H1 (cell line): ENCODE measurements at regions not wholly inside any gene's neighbourhood (a gene's known extent, or its start where the extent isn't known, plus 50 kb on each side); places are given as distances from the start of the nearest gene placed in this dataset.

Source experiments
- CTCF ChIA-PET: fragments of 300-600 bp; sonication (Branson Sonifier 250); formaldehyde crosslinking; loops from one replicate; lab custom pipeline; 2021; ENCODE audit not compliant: partially characterized antibody; lab: Charles Lee
- POLR2A ChIA-PET: fragments of 300-600 bp; sonication (Branson Sonifier 250); formaldehyde crosslinking; loops from one replicate; lab custom pipeline; 2021; ENCODE audit warnings: inconsistent platforms; ENCODE audit not compliant: partially characterized antibody; lab: Charles Lee
- DNase-seq, 2 experiments: peaks; one replicate each; pipeline versions ENCODE4 v3.0.0 to v3.0.0-alpha.2; 2010 to 2022; ENCODE audit warnings: low spot score in 2 of 2, low read depth in 1 of 2, mixed read lengths in 1 of 2
- FAIRE-seq: peaks from 2 replicates; lab custom pipeline; 2011; peaks lifted over from hg19 to GRCh38; lab: Jason Lieb, UNC
- H2AFZ ChIP-seq: 2 replicates; pipeline ENCODE4 v1.8.1; 2012; ENCODE audit warnings: low read length, inconsistent platforms
- H2AK5ac ChIP-seq: 2 replicates; pipeline ENCODE4 v1.6.1; 2013; ENCODE audit warnings: low read depth, low read length
- H2BK120ac ChIP-seq: replicated peaks from 2 replicates; pipeline ENCODE3; 2013; ENCODE audit warnings: low read depth, low read length, inconsistent platforms
- H2BK12ac ChIP-seq: 2 replicates; pipeline ENCODE4 v1.6.1; 2013; ENCODE audit warnings: low read depth, low read length
- H2BK15ac ChIP-seq: 2 replicates; pipeline ENCODE4 v1.6.1; 2013; ENCODE audit warnings: low read length
- H2BK20ac ChIP-seq: 2 replicates; pipeline ENCODE4 v1.6.1; 2013; ENCODE audit warnings: low read length
- H2BK5ac ChIP-seq: 2 replicates; pipeline ENCODE4 v1.6.1; 2013; ENCODE audit warnings: low read depth, low read length
- H3K14ac ChIP-seq: 2 replicates; pipeline ENCODE4 v1.6.1; 2013; ENCODE audit warnings: inconsistent platforms; ENCODE audit not compliant: insufficient read length
- H3K18ac ChIP-seq: 2 replicates; pipeline ENCODE4 v1.6.1; 2013; ENCODE audit warnings: low read length; ENCODE audit errors: extremely low read depth
- H3K23ac ChIP-seq: 2 replicates; pipeline ENCODE4 v1.6.1; 2013; ENCODE audit warnings: inconsistent platforms; ENCODE audit not compliant: insufficient read length
- H3K23me2 ChIP-seq: 2 replicates; pipeline ENCODE4 v1.6.1; 2013; ENCODE audit warnings: low read depth, low read length
- H3K27ac ChIP-seq: 2 replicates; pipeline ENCODE4 v1.6.1; 2011; ENCODE audit warnings: low read depth, low read length, inconsistent platforms
- H3K27me3 ChIP-seq, 4 experiments: replicated peaks in 1 of 4; 1 replicate in 1 of 4; 2 replicates in 3 of 4; pipeline versions ENCODE4 v1.6.1 to v1.8.1; 2011 to 2013; ENCODE audit warnings: low read length in 3 of 4, mild to moderate bottlenecking in 3 of 4, inconsistent platforms in 2 of 4, mixed read lengths in 2 of 4, moderate library complexity in 1 of 4; ENCODE audit not compliant: control insufficient read depth in 3 of 4, insufficient read depth in 3 of 4; ENCODE audit errors: extremely low read depth in 1 of 4
- H3K36me3 ChIP-seq, 4 experiments: 2 replicates each; pipeline versions ENCODE4 v1.6.1 to v1.8.1; 2011 to 2013; ENCODE audit warnings: mild to moderate bottlenecking in 4 of 4, low read length in 3 of 4, moderate library complexity in 2 of 4, control low read depth in 1 of 4, inconsistent platforms in 1 of 4; ENCODE audit not compliant: insufficient read depth in 4 of 4, control insufficient read depth in 2 of 4
- H3K4ac ChIP-seq: replicated peaks from 2 replicates; pipeline ENCODE3; 2013; ENCODE audit warnings: low read length, low read depth, mixed read lengths, inconsistent platforms; ENCODE audit not compliant: insufficient read length
- H3K4me1 ChIP-seq, 4 experiments: replicated peaks in 1 of 4; 1 replicate in 1 of 4; 2 replicates in 3 of 4; pipeline versions ENCODE4 v1.6.1 to v1.8.1; 2011 to 2013; ENCODE audit warnings: low read length in 3 of 4, inconsistent platforms in 2 of 4, mixed read lengths in 1 of 4; ENCODE audit not compliant: insufficient read depth in 4 of 4, control insufficient read depth in 3 of 4
- H3K4me2 ChIP-seq, 2 experiments: 2 replicates each; pipeline versions ENCODE4 v1.6.1 to v1.8.1; 2011 to 2013; ENCODE audit warnings: low read depth in 2 of 2, low read length in 2 of 2, control low read depth in 1 of 2, inconsistent platforms in 1 of 2, mild to moderate bottlenecking in 1 of 2; ENCODE audit not compliant: insufficient read depth in 1 of 2
- H3K4me3 ChIP-seq, 4 experiments: fragments of 200-600, 300-600 bp in 1 of 4; sonication (generic), shearing (Covaris generic), sonication (Bioruptor Twin) in 1 of 4; 2 replicates each; pipeline versions ENCODE4 v1.5.1 to v1.8.1; 2011 to 2016; ENCODE audit warnings: low read length in 4 of 4, low read depth in 3 of 4, control low read depth in 2 of 4, inconsistent platforms in 2 of 4, mild to moderate bottlenecking in 2 of 4, mixed read lengths in 1 of 4, moderate library complexity in 1 of 4; ENCODE audit not compliant: insufficient read depth in 2 of 4; ENCODE audit errors: extremely low read depth in 1 of 4
- H3K56ac ChIP-seq: replicated peaks from 2 replicates; pipeline ENCODE3; 2013; ENCODE audit warnings: low read depth, mild to moderate bottlenecking, mixed read lengths, low read length, inconsistent platforms; ENCODE audit not compliant: insufficient read length
- H3K79me1 ChIP-seq: 2 replicates; pipeline ENCODE4 v1.6.1; 2013; ENCODE audit warnings: low read depth, low read length, control low read depth
- H3K79me2 ChIP-seq, 2 experiments: 2 replicates each; pipeline versions ENCODE4 v1.6.1 to v1.8.1; 2012 to 2013; ENCODE audit warnings: low read length in 2 of 2, mild to moderate bottlenecking in 2 of 2, inconsistent platforms in 1 of 2; ENCODE audit not compliant: insufficient read depth in 2 of 2, control insufficient read depth in 1 of 2
- H3K9ac ChIP-seq, 4 experiments: replicated peaks in 1 of 4; 1 replicate in 1 of 4; 2 replicates in 3 of 4; pipeline versions ENCODE4 v1.6.1 to v1.8.1; 2011 to 2013; ENCODE audit warnings: low read depth in 3 of 4, low read length in 3 of 4, control low read depth in 2 of 4, mild to moderate bottlenecking in 2 of 4, moderate library complexity in 2 of 4, inconsistent platforms in 1 of 4; ENCODE audit errors: extremely low read depth in 1 of 4
- H3K9me3 ChIP-seq, 2 experiments: 2 replicates each; pipeline versions ENCODE4 v1.6.1 to v1.8.1; 2012 to 2013; ENCODE audit warnings: mild to moderate bottlenecking in 2 of 2, moderate library complexity in 2 of 2, control low read depth in 1 of 2, inconsistent platforms in 1 of 2, low read depth in 1 of 2, low read length in 1 of 2, mixed read lengths in 1 of 2; ENCODE audit not compliant: insufficient read depth in 2 of 2
- H4K20me1 ChIP-seq, 2 experiments: replicated peaks in 1 of 2; 2 replicates each; pipeline versions ENCODE3 to v1.8.1; 2011 to 2013; ENCODE audit warnings: inconsistent platforms in 2 of 2, low read length in 2 of 2, mild to moderate bottlenecking in 1 of 2; ENCODE audit not compliant: insufficient read depth in 2 of 2, control insufficient read depth in 1 of 2
- H4K5ac ChIP-seq: 2 replicates; pipeline ENCODE4 v1.6.1; 2013; ENCODE audit warnings: low read length, low read depth, mixed read lengths, inconsistent platforms; ENCODE audit not compliant: insufficient read length
- H4K8ac ChIP-seq: 2 replicates; pipeline ENCODE4 v1.8.0; 2013; ENCODE audit warnings: mild to moderate bottlenecking, moderate library complexity, low read length, inconsistent platforms; ENCODE audit not compliant: insufficient read depth; ENCODE audit errors: extremely low read depth
- H4K91ac ChIP-seq: replicated peaks from 2 replicates; pipeline ENCODE3; 2013; ENCODE audit warnings: low read length, mixed read lengths, inconsistent platforms; ENCODE audit not compliant: insufficient read length
- CTCF ChIP-seq, 3 experiments: IDR thresholded peaks; 1 replicate in 2 of 3; 2 replicates in 1 of 3; pipeline versions ENCODE4 v1.5.1 to v1.6.1; 2011; ENCODE audit warnings: low read length in 3 of 3, mild to moderate bottlenecking in 3 of 3, inconsistent platforms in 2 of 3, low read depth in 1 of 3, moderate library complexity in 1 of 3; ENCODE audit not compliant: insufficient read depth in 1 of 3; ENCODE audit errors: control extremely low read depth in 1 of 3
- JUN ChIP-seq: IDR thresholded peaks from 2 replicates; pipeline ENCODE4 v1.6.1; 2011; ENCODE audit warnings: low read depth, mild to moderate bottlenecking, improper control_type of control experiment, low read length
- RAD21 ChIP-seq, 2 experiments: IDR thresholded peaks in 1 of 2; conservative IDR thresholded peaks in 1 of 2; 2 replicates each; pipeline ENCODE4 v1.6.1; 2011; ENCODE audit warnings: low read depth in 2 of 2, low read length in 2 of 2, improper control_type of control experiment in 1 of 2, inconsistent platforms in 1 of 2, mild to moderate bottlenecking in 1 of 2, moderate library complexity in 1 of 2
- WGBS, 2 experiments: shearing (Covaris generic) in 1 of 2; methylation state at CpG; one replicate each; pipeline versions ENCODE4 v1.1.6 to v1.1.7; 2013 to 2015; ENCODE audit warnings: low lambda C conversion rate in 2 of 2, mixed read lengths in 2 of 2, inconsistent platforms in 1 of 2, low coverage in 1 of 2, missing lambda C conversion rate in 1 of 2; ENCODE audit not compliant: insufficient replicate concordance in 2 of 2, insufficient coverage in 1 of 2, insufficient read length in 1 of 2; ENCODE audit errors: extremely low coverage in 1 of 2, missing lambda C conversion rate in 1 of 2; 5-methylcytosine and 5-hydroxymethylcytosine counted together

GRCh38 chr5:111673891-111674626 is 82.9 kb downstream of the NREP start:
- CTCF ChIA-PET, result no interaction called here
- no peak overlapping the region for H3K18ac ChIP-seq
- no peaks in the 10 kb centered on the region for H3K79me2 ChIP-seq
- H2AFZ ChIP-seq, result no peak overlapping the region
- H3K27me3 ChIP-seq, result no peaks in the 10 kb centered on the region
- 91% methylated on average over 10 of the region's 10 CpGs; no CpG with 5 or more reads in 1 of the 2 experiments for WGBS, 2 experiments
- H4K91ac ChIP-seq, result peak overlapping the region; percentile 22
- H3K9ac ChIP-seq, result no peak overlapping the region
- H3K4me2 ChIP-seq, result no peak overlapping the region
- DNase-seq, result no peak
- peaks cover 0 to 6% (median 3%) of the 10 kb centered on the region in 4 experiments; a peak in 2 of 7 replicates for H3K4me1 ChIP-seq
- no peak overlapping the region for H2AK5ac ChIP-seq
- no peak overlapping the region for H3K23ac ChIP-seq
- no peak for TF ChIP-seq CTCF (IDR thresholded peaks at IDR 0.05; ENCODE audit: control extremely low read depth in 1 of 3, insufficient read depth in 1 of 3, low read depth in 1 of 3, low read length in 3 of 3)
- TF ChIP-seq JUN, result no peak
- no peak for TF ChIP-seq RAD21 (IDR thresholded peaks at IDR 0.05 in 1 of 2, conservative IDR thresholded peaks at IDR 0.05 in 1 of 2; ENCODE audit: low read depth in 2 of 2, low read length in 2 of 2)
- TF ChIP-seq, all 59 proteins: peak for 0
- Histone ChIP-seq H3K4me3 (no peak overlapping the region), H3K79me1 (no peaks in the 10 kb centered on the region), H2BK15ac (no peak overlapping the region), H2BK12ac (no peak overlapping the region), H4K5ac (no peak overlapping the region), H2BK120ac (peak overlapping the region; percentile 35), H3K56ac (no peak overlapping the region), H4K20me1 (no peaks in the 10 kb centered on the region), H3K14ac (no peak overlapping the region), H3K27ac (no peak overlapping the region), H3K36me3 (no peaks in the 10 kb centered on the region), H3K4ac (no peak overlapping the region), H2BK20ac (no peak overlapping the region), H4K8ac (no peak overlapping the region), H3K9me3 (no peaks in the 10 kb centered on the region), H2BK5ac (no peak overlapping the region), H3K23me2 (no peaks in the 10 kb centered on the region)
- FAIRE-seq, result no peak
- POLR2A ChIA-PET, result no interaction called here
